ENCODE measurements at regions not wholly inside any gene's neighbourhood (a gene's known extent, or its start where the extent isn't known, plus 50 kb on each side); places are given as distances from the start of the nearest gene placed in this dataset.

DNA sequence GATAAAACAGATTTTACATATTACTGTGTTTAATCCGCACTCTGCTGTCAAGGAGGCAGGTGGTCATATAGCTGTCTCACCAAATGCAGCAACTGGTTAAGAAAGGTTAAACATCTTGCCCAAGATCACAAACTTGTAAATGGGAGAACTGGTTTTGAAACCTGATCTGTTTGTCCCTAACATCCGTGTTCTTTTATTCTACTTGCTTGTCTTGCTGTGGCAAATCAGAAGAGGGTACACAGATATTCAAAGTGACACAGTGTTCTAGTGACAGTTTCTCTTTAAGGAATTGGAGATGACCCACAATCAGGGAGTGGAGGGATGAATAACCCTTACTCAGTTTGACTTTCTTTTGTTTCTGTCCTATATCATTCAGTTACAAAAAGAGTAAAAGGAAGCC lies 83.0 kb upstream of the SGK1 start:
- Histone ChIP-seq H3K27ac (replicated peaks) (no peak overlapping the region), H3K4me3 (replicated peaks; ENCODE audit: insufficient read depth, low read length) (no peak overlapping the region), H3K27me3 (ENCODE audit: insufficient read depth, poor library complexity, severe bottlenecking) (no peaks in the 10 kb centered on the region)
- DNase-seq (ENCODE audit: low read depth in 1 of 2, low spot score in 1 of 2): no peak
- TF ChIP-seq, protein P1, sequence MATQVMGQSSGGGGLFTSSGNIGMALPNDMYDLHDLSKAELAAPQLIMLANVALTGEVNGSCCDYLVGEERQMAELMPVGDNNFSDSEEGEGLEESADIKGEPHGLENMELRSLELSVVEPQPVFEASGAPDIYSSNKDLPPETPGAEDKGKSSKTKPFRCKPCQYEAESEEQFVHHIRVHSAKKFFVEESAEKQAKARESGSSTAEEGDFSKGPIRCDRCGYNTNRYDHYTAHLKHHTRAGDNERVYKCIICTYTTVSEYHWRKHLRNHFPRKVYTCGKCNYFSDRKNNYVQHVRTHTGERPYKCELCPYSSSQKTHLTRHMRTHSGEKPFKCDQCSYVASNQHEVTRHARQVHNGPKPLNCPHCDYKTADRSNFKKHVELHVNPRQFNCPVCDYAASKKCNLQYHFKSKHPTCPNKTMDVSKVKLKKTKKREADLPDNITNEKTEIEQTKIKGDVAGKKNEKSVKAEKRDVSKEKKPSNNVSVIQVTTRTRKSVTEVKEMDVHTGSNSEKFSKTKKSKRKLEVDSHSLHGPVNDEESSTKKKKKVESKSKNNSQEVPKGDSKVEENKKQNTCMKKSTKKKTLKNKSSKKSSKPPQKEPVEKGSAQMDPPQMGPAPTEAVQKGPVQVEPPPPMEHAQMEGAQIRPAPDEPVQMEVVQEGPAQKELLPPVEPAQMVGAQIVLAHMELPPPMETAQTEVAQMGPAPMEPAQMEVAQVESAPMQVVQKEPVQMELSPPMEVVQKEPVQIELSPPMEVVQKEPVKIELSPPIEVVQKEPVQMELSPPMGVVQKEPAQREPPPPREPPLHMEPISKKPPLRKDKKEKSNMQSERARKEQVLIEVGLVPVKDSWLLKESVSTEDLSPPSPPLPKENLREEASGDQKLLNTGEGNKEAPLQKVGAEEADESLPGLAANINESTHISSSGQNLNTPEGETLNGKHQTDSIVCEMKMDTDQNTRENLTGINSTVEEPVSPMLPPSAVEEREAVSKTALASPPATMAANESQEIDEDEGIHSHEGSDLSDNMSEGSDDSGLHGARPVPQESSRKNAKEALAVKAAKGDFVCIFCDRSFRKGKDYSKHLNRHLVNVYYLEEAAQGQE (IDR thresholded peaks at IDR 0.05; ENCODE audit: insufficient replicate concordance, low read depth): no peak

DNA sequence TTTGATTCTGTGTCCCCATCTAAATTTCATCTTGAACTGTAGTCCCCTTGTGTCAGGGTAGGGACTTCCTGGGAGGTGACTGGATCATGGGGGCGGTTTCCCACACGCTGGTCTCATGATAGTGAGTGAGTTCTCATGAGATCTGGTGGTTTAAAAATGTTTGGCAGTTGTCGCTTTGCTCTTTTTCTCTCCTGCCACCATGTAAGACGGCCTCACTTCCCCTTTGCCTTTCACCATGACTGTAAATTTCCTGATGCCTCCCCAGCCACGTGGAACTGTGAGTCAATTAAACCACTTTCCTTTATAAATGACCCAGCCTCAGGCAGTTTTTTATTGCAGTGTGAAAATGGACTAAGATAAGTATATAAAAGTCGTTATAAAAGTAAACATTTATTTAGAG lies 80.5 kb upstream of the SGK1 start:
- H3K27ac ChIP-seq (replicated peaks): peak overlapping the region; percentile 29; the same call in 1 of the 2 replicates
- 0 out of 2 replicates have a peak, but pooled peaks have one; percentile 33 for TF ChIP-seq POLR2AphosphoS5 (IDR thresholded peaks at IDR 0.05; ENCODE audit: low read depth)
- TF ChIP-seq GABPA (IDR thresholded peaks at IDR 0.05; ENCODE audit: low read depth): no peak
- TF ChIP-seq, protein P1 (IDR thresholded peaks at IDR 0.05; ENCODE audit: insufficient replicate concordance, low read depth): no peak
- TF ChIP-seq, protein P2, sequence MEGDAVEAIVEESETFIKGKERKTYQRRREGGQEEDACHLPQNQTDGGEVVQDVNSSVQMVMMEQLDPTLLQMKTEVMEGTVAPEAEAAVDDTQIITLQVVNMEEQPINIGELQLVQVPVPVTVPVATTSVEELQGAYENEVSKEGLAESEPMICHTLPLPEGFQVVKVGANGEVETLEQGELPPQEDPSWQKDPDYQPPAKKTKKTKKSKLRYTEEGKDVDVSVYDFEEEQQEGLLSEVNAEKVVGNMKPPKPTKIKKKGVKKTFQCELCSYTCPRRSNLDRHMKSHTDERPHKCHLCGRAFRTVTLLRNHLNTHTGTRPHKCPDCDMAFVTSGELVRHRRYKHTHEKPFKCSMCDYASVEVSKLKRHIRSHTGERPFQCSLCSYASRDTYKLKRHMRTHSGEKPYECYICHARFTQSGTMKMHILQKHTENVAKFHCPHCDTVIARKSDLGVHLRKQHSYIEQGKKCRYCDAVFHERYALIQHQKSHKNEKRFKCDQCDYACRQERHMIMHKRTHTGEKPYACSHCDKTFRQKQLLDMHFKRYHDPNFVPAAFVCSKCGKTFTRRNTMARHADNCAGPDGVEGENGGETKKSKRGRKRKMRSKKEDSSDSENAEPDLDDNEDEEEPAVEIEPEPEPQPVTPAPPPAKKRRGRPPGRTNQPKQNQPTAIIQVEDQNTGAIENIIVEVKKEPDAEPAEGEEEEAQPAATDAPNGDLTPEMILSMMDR (IDR thresholded peaks at IDR 0.05; ENCODE audit: insufficient read depth, low read length): no peak
- TF ChIP-seq SPI1 (IDR thresholded peaks at IDR 0.05; ENCODE audit: borderline replicate concordance, low read depth): peak; percentile 87
- H3K4me3 ChIP-seq (replicated peaks; ENCODE audit: insufficient read depth, low read length): no peak overlapping the region
- no peaks in the 10 kb centered on the region for H3K27me3 ChIP-seq (ENCODE audit: insufficient read depth, poor library complexity, severe bottlenecking)
- DNase-seq (ENCODE audit: low read depth in 1 of 2, low spot score in 1 of 2): peak; percentile 61 to 64

DNA sequence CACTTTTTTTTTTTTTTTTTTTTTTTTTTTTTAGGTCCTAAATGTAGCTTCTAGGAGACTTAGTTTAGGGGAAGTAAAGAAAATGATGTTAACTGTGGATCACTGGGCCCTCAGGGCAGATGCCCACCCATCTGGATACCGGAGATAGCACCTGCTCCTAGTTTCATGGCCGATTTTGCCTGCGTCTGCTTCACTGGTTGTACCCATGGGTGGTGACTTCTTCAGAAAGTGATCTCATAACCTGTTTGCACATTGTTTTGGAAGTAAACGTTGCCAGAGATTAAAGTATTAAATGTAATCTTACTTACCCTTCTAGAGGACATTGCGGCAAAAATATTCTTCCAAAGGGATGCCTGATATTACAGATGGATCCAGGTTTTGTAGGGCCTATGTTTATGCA lies 79.8 kb upstream of the SGK1 start:
- TF ChIP-seq, protein P2 (IDR thresholded peaks at IDR 0.05; ENCODE audit: insufficient read depth, low read length): no peak
- TF ChIP-seq GABPA (IDR thresholded peaks at IDR 0.05; ENCODE audit: low read depth): no peak
- TF ChIP-seq, protein P1 (IDR thresholded peaks at IDR 0.05; ENCODE audit: insufficient replicate concordance, low read depth): no peak
- no peak overlapping the region for H3K4me3 ChIP-seq (replicated peaks; ENCODE audit: insufficient read depth, low read length)
- no peak for DNase-seq (ENCODE audit: low read depth in 1 of 2, low spot score in 1 of 2)
- no peaks in the 10 kb centered on the region for H3K27me3 ChIP-seq (ENCODE audit: insufficient read depth, poor library complexity, severe bottlenecking)
- H3K27ac ChIP-seq (replicated peaks): no peak overlapping the region

DNA sequence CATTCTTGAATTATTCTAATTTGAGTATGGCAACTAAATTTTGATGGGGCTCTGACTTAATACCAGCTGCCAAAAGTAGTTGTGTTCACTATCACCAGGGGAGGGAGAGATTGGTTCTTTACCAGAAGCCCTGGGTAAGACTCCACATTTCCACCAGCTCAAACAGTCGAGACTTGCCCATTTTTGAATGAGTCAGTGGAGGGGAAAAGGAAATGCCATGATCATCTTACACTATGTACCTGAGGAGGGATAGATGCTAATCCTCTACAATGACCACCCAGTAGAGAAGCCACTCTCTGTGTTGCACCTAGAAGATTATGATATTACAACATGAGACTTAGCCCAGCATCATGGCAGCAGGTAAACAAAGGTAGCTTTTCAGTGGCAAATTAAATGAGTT lies 77.0 kb upstream of the SGK1 start:
- no peak overlapping the region for H3K4me3 ChIP-seq (replicated peaks; ENCODE audit: insufficient read depth, low read length)
- no peak for DNase-seq (ENCODE audit: low read depth in 1 of 2, low spot score in 1 of 2)
- H3K27me3 ChIP-seq (ENCODE audit: insufficient read depth, poor library complexity, severe bottlenecking): no peaks in the 10 kb centered on the region
- TF ChIP-seq POLR2AphosphoS5 (IDR thresholded peaks at IDR 0.05; ENCODE audit: low read depth): no peak
- TF ChIP-seq, protein P2 (IDR thresholded peaks at IDR 0.05; ENCODE audit: insufficient read depth, low read length): no peak
- TF ChIP-seq GABPA (IDR thresholded peaks at IDR 0.05; ENCODE audit: low read depth): no peak
- no peak for TF ChIP-seq SPI1 (IDR thresholded peaks at IDR 0.05; ENCODE audit: borderline replicate concordance, low read depth)
- TF ChIP-seq, protein P1 (IDR thresholded peaks at IDR 0.05; ENCODE audit: insufficient replicate concordance, low read depth): no peak
- H3K27ac ChIP-seq (replicated peaks): no peak overlapping the region

All from HL-60 (cell line).